ENCODE measurements at regions not wholly inside any gene's neighbourhood (a gene's known extent, or its start where the extent isn't known, plus 50 kb on each side); places are given as distances from the start of the nearest gene placed in this dataset.

DNA sequence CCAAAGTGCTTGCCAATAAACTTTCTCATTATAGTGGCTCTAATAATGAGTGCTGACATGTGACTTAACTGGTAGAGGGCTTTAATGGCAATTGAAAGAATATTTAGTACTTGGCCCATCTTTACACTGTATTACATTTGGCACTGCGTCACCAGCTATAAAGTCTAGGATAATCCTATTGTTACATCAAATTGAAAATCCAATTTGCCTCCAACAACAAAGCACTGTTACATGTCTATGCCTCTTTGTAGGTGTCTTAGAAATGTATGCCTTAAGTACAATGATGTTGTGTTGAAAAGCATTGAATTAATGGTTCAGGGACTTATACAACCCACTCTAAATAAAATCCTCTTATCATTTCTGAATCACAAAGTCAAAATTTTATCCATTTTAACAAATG is 420.4 kb upstream of the JAG1 start:
- Mint-ChIP-seq H3K4me3 (no peak overlapping the region), H3K27me3 (ENCODE audit: low read depth) (no peaks in the 10 kb centered on the region), H3K36me3 (ENCODE audit: low read depth) (no peaks in the 10 kb centered on the region), H3K4me1 (peaks cover 6% of the 10 kb centered on the region), H3K27ac (ENCODE audit: unreplicated experiment) (no peak overlapping the region), H3K9me3 (peaks cover 4% of the 10 kb centered on the region)
- DNase-seq (ENCODE audit: low read depth, low spot score), result no peak
- no peak for TF ChIP-seq CTCF (conservative IDR thresholded peaks at IDR 0.05)

DNA sequence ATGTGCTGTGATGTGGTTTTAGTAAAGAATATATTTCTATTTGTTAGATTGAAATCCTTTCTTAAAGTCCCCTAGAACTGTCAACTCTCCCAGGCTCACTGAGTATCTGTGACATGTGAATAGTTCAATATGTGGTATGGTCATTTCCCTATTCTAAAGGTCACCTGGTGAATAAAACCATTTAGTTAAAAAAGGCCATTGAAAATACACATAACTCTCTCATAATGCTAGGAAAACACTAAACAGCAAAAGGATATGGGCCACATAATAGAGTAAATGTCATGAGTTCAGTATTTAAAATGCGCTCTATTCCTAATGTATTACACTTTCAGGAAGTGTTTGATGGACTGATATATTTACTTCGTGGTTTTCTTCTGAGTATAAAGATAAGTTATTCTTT is 420.9 kb upstream of the JAG1 start:
- Mint-ChIP-seq H3K9me3 (peaks cover 4% of the 10 kb centered on the region), H3K4me1 (peaks cover 6% of the 10 kb centered on the region), H3K27me3 (ENCODE audit: low read depth) (no peaks in the 10 kb centered on the region), H3K4me3 (no peak overlapping the region), H3K27ac (ENCODE audit: unreplicated experiment) (no peak overlapping the region), H3K36me3 (ENCODE audit: low read depth) (no peaks in the 10 kb centered on the region)
- DNase-seq (ENCODE audit: low read depth, low spot score), result no peak
- no peak for TF ChIP-seq CTCF (conservative IDR thresholded peaks at IDR 0.05)

DNA sequence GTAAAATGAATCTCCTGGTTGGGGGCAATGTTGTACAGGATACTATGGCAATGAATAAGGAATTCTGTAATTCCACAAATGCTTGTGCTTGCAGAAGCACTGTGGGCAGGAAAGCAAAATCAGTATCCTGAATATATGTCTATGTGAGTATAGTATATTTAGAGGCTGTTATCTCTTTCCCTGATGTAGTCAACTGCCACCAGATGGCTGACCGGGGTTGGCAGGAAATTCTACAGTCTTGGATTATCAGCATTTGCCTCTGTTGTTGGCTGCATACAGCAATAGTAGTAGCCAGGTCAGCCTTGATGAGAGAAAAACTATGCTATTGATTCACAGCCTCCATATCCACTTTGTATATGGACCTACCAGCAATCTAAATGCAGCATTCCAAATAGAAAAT is 425.1 kb upstream of the JAG1 start:
- Mint-ChIP-seq H3K4me1 (no peaks in the 10 kb centered on the region), H3K4me3 (no peak overlapping the region), H3K27ac (ENCODE audit: unreplicated experiment) (no peak overlapping the region), H3K27me3 (ENCODE audit: low read depth) (no peaks in the 10 kb centered on the region), H3K36me3 (ENCODE audit: low read depth) (peaks cover 3% of the 10 kb centered on the region), H3K9me3 (peaks cover 9% of the 10 kb centered on the region)
- no peak for TF ChIP-seq CTCF (conservative IDR thresholded peaks at IDR 0.05)
- DNase-seq (ENCODE audit: low read depth, low spot score), result no peak

GRCh38 chr20:11101243-11101642 is 427.4 kb upstream of the JAG1 start:
- H3K36me3 Mint-ChIP-seq (ENCODE audit: low read depth), result peaks cover 3% of the 10 kb centered on the region
- H3K9me3 Mint-ChIP-seq, result peaks cover 5% of the 10 kb centered on the region
- H3K27ac Mint-ChIP-seq (ENCODE audit: unreplicated experiment), result no peak overlapping the region
- TF ChIP-seq CTCF (conservative IDR thresholded peaks at IDR 0.05), result no peak
- no peak for DNase-seq (ENCODE audit: low read depth, low spot score)
- no peaks in the 10 kb centered on the region for H3K4me1 Mint-ChIP-seq
- H3K27me3 Mint-ChIP-seq (ENCODE audit: low read depth), result no peaks in the 10 kb centered on the region
- no peak overlapping the region for H3K4me3 Mint-ChIP-seq

- Mint-ChIP-seq H3K27me3 (ENCODE audit: low read depth) (no peaks in the 10 kb centered on the region), H3K27ac (ENCODE audit: unreplicated experiment) (no peak overlapping the region), H3K4me3 (no peak overlapping the region)
Observed at GRCh38 chr20:11101696-11102095, 427.9 kb upstream of the JAG1 start.

More at GRCh38 chr20:11101696-11102095, 427.9 kb upstream of the JAG1 start:
- no peaks in the 10 kb centered on the region for H3K4me1 Mint-ChIP-seq
- no peak for DNase-seq (ENCODE audit: low read depth, low spot score)
- H3K36me3 Mint-ChIP-seq (ENCODE audit: low read depth), result peaks cover 3% of the 10 kb centered on the region
- H3K9me3 Mint-ChIP-seq, result peaks cover 5% of the 10 kb centered on the region
- no peak for TF ChIP-seq CTCF (conservative IDR thresholded peaks at IDR 0.05)

Data from neural crest cell (in vitro differentiated cells).